ENCODE measurements at regions not wholly inside any gene's neighbourhood (a gene's known extent, or its start where the extent isn't known, plus 50 kb on each side); places are given as distances from the start of the nearest gene placed in this dataset.

GRCh38 chr20:62573817-62574216 is 68.5 kb upstream of the SLCO4A1 start:
- no peak for TF ChIP-seq CTCF (IDR thresholded peaks at IDR 0.05)
- TF ChIP-seq REST (IDR thresholded peaks at IDR 0.05; ENCODE audit: insufficient read depth in 1 of 2, low read depth in 2 of 2, low read length in 1 of 2) = no peak
